PC-9 (cell line): ENCODE measurements at regions not wholly inside any gene's neighbourhood (a gene's known extent, or its start where the extent isn't known, plus 50 kb on each side); places are given as distances from the start of the nearest gene placed in this dataset.

Experiments
- BruUV-seq: library from RNA; stranded (reverse); fragments of 400-500 nt; replicated peaks from 2 replicates; lab custom pipeline; 2021; lab: Mats Ljungman, UMichigan
- CTCF ChIA-PET: fragments of 300-600 bp; sonication (Branson Sonifier 250); formaldehyde crosslinking; loops from one replicate; lab custom pipeline; 2022; ENCODE audit warnings: antibody characterized with exemption; lab: Charles Lee
- POLR2A ChIA-PET: fragments of 300-600 bp; sonication (Branson Sonifier 250); formaldehyde crosslinking; loops from one replicate; lab custom pipeline; 2022; ENCODE audit warnings: antibody characterized with exemption; ENCODE audit not compliant: unreplicated experiment; lab: Charles Lee
- DNase-seq, 2 experiments: peaks; one replicate each; pipeline versions ENCODE4 v3.0.0 to v3.0.0-alpha.2; 2015 to 2022; ENCODE audit warnings: mixed read lengths in 1 of 2
- H2AFZ ChIP-seq: fragments of 200-600 bp; sonication (generic); 2 replicates; pipeline ENCODE4 v1.8.1; 2017; ENCODE audit warnings: antibody characterized with exemption
- H3F3A ChIP-seq: fragments of 200-600 bp; sonication (generic); 2 replicates; pipeline ENCODE4 v1.8.1; 2017; ENCODE audit warnings: antibody characterized with exemption, mild to moderate bottlenecking, low read depth; ENCODE audit not compliant: insufficient read depth
- H3K27ac ChIP-seq: fragments of 200-600 bp; sonication (generic); 2 replicates; pipeline ENCODE4 v1.6.1; 2016; ENCODE audit warnings: mixed run types
- H3K27me3 ChIP-seq: fragments of 200-600 bp; sonication (generic); 2 replicates; pipeline ENCODE4 v1.6.1; 2016; ENCODE audit warnings: low read depth, mixed run types; ENCODE audit not compliant: insufficient read depth
- H3K36me3 ChIP-seq: fragments of 200-600 bp; sonication (generic); 2 replicates; pipeline ENCODE4 v1.6.1; 2016; ENCODE audit warnings: low read depth, mixed run types
- H3K4me1 ChIP-seq: fragments of 200-600 bp; sonication (generic); replicated peaks from 2 replicates; pipeline ENCODE4 v1.6.1; 2016; ENCODE audit warnings: mixed run types; ENCODE audit not compliant: insufficient read depth
- H3K4me2 ChIP-seq: fragments of 200-600 bp; sonication (generic); 2 replicates; pipeline ENCODE4 v1.6.1; 2017; ENCODE audit warnings: mixed run types
- H3K4me3 ChIP-seq: fragments of 200-600 bp; sonication (generic); 2 replicates; pipeline ENCODE4 v1.6.1; 2016; ENCODE audit warnings: mixed run types
- H3K79me2 ChIP-seq: fragments of 200-600 bp; sonication (generic); 2 replicates; pipeline ENCODE4 v1.6.1; 2017; ENCODE audit warnings: low read depth, mixed run types
- H3K9me2 ChIP-seq: fragments of 200-600 bp; sonication (generic); 2 replicates; pipeline ENCODE4 v1.8.1; 2017; ENCODE audit warnings: mild to moderate bottlenecking; ENCODE audit not compliant: insufficient read depth
- H3K9me3 ChIP-seq: fragments of 200-600 bp; sonication (generic); 2 replicates; pipeline ENCODE4 v1.8.1; 2016; ENCODE audit warnings: low read depth; ENCODE audit not compliant: insufficient read depth
- H4K20me1 ChIP-seq: fragments of 200-600 bp; sonication (generic); 2 replicates; pipeline ENCODE4 v1.8.1; 2017; ENCODE audit not compliant: insufficient read depth
- CTCF ChIP-seq: fragments of 200-600 bp; sonication (generic); conservative IDR thresholded peaks from 2 replicates; pipeline ENCODE4 v1.6.1; 2017; ENCODE audit warnings: mixed run types, antibody characterized with exemption, mild to moderate bottlenecking, moderate library complexity
- EZH2 ChIP-seq: fragments of 200-600 bp; sonication (generic); IDR thresholded peaks from 2 replicates; pipeline ENCODE4 v1.8.0; 2017; ENCODE audit warnings: antibody characterized with exemption, low read depth
- intact Hi-C: fragments of 100-400 bp; cut with micrococcal nuclease; formaldehyde crosslinking; loops from one replicate; pipeline ENCODE4 v1.10.0; 2022; ENCODE audit not compliant: unreplicated experiment

- Histone ChIP-seq H3K27me3 (no peaks in the 10 kb centered on the region), H3K4me2 (no peak overlapping the region), H3K9me2 (no peaks in the 10 kb centered on the region), H3K36me3 (no peaks in the 10 kb centered on the region), H3F3A (peaks cover 7% of the 10 kb centered on the region), H3K4me3 (no peak overlapping the region), H3K9me3 (no peaks in the 10 kb centered on the region), H4K20me1 (no peaks in the 10 kb centered on the region), H3K27ac (no peak overlapping the region), H3K4me1 (peaks cover 21% of the 10 kb centered on the region), H3K79me2 (no peaks in the 10 kb centered on the region), H2AFZ (no peak overlapping the region)
- BruUV-seq, result no TSS peak
- POLR2A ChIA-PET, result no interaction called here
- CTCF ChIA-PET, result no interaction called here
- TF ChIP-seq EZH2, result no peak
- no peak for TF ChIP-seq CTCF
- intact Hi-C loops, result loop anchor here (5.0 to 10.0 kb wide), 2 partner anchors 295 to 428 kb away; partner anchors contain the start of gene AGR2
- no peak for DNase-seq
These were observed 68.2 kb upstream of the AHR start for GRCh38 chr7:17230099-17230807.

- H3K79me2 ChIP-seq, result no peaks in the 10 kb centered on the region
- peaks cover 23% of the 10 kb centered on the region for H3K4me1 ChIP-seq
- peak overlapping the region; percentile 67; the same call in 1 of the 2 replicates for H3K27ac ChIP-seq
- peak overlapping the region; percentile 64 for H3K4me2 ChIP-seq
- DNase-seq, result no peak
- TF ChIP-seq EZH2 (no peak), CTCF (no peak)
- H2AFZ ChIP-seq, result peak overlapping the region; percentile 72
- H3K27me3 ChIP-seq, result no peaks in the 10 kb centered on the region
- peaks cover 9% of the 10 kb centered on the region; the same call in 1 of the 2 replicates for H3K9me3 ChIP-seq
- intact Hi-C loops, result loop anchor here (1.0 to 10.0 kb wide), 7 partner anchors 65 to 431 kb away; partner anchors contain the start of genes AGR2 and AHR
- CTCF ChIA-PET, result no interaction called here
- H3K4me3 ChIP-seq, result no peak overlapping the region
- POLR2A ChIA-PET, result no interaction called here
- H3K9me2 ChIP-seq, result no peaks in the 10 kb centered on the region; the same call in 1 of the 2 replicates
- no TSS peak for BruUV-seq
- no peaks in the 10 kb centered on the region for H4K20me1 ChIP-seq
- peaks cover 8% of the 10 kb centered on the region for H3F3A ChIP-seq
- H3K36me3 ChIP-seq, result no peaks in the 10 kb centered on the region
These were observed 64.8 kb upstream of the AHR start for GRCh38 chr7:17233603-17234002.

GRCh38 chr7:17234030-17234397 lies 64.4 kb upstream of the AHR start:
- peak in 1 of 2 experiments; percentile 36 for DNase-seq
- Histone ChIP-seq H3K4me3 (peak overlapping the region; percentile 21; the same call in 1 of the 2 replicates), H3K9me2 (no peaks in the 10 kb centered on the region; the same call in 1 of the 2 replicates), H3F3A (peaks cover 9% of the 10 kb centered on the region), H3K9me3 (peaks cover 9% of the 10 kb centered on the region; the same call in 1 of the 2 replicates), H3K27ac (peak overlapping the region; percentile 67), H2AFZ (peak overlapping the region; percentile 72), H4K20me1 (no peaks in the 10 kb centered on the region), H3K4me2 (peak overlapping the region; percentile 64), H3K4me1 (peaks cover 27% of the 10 kb centered on the region), H3K27me3 (no peaks in the 10 kb centered on the region), H3K36me3 (no peaks in the 10 kb centered on the region), H3K79me2 (no peaks in the 10 kb centered on the region)
- CTCF ChIA-PET, result no interaction called here
- intact Hi-C loops, result loop anchor here (1.0 to 10.0 kb wide), 7 partner anchors 65 to 432 kb away; partner anchors contain the start of genes AGR2 and AHR
- POLR2A ChIA-PET, result no interaction called here
- TSS peak; percentile 86 for BruUV-seq
- TF ChIP-seq CTCF (no peak), EZH2 (no peak)
